Adrenal gland (tissue), 5 donors: ENCODE measurements at regions not wholly inside any gene's neighbourhood (a gene's known extent, or its start where the extent isn't known, plus 50 kb on each side); places are given as distances from the start of the nearest gene placed in this dataset.

Experiments used
- POLR2A ChIP-seq, 2 donors: fragments of 450-650 bp; IDR thresholded peaks; one replicate each; pipeline ENCODE4 v1.6.1; 2017; ENCODE audit warnings: antibody characterized with exemption in 2 of 2, mild to moderate bottlenecking in 2 of 2, moderate library complexity in 1 of 2
- TF ChIP-seq, protein P1 (sequence below), 6 experiments: fragments of 450-650 bp in 4 of 6; fragments of 200-600 bp in 2 of 6; sonication (generic) in 1 of 6; IDR thresholded peaks; 1 replicate in 5 of 6; 2 replicates in 1 of 6; pipeline versions ENCODE4 v1.5.1 to v1.8.0; 2016 to 2021; ENCODE audit warnings: antibody characterized with exemption in 6 of 6, mild to moderate bottlenecking in 2 of 6, moderate library complexity in 1 of 6
- donor health status: DM: no; HTN: no; CAD: no.

DNA sequence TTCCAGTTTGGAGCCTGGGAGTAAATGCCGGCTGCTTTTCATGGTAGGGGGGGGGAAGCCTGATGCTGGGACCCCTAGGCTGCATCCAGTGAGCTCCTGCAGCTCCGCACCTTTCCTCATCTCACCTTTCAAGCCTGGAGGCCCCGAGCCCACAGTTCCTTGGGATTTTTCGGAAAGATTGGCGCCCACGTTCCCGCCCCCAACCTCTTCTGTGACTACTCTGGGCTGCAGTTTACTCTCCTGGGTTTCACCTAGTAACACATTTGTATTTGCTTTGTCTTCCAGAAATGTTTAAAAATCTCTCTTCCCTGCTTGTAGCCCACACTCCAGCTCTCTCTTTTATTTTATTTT is 51.9 kb upstream of the SPATA13 start:
- TF ChIP-seq, protein P1, sequence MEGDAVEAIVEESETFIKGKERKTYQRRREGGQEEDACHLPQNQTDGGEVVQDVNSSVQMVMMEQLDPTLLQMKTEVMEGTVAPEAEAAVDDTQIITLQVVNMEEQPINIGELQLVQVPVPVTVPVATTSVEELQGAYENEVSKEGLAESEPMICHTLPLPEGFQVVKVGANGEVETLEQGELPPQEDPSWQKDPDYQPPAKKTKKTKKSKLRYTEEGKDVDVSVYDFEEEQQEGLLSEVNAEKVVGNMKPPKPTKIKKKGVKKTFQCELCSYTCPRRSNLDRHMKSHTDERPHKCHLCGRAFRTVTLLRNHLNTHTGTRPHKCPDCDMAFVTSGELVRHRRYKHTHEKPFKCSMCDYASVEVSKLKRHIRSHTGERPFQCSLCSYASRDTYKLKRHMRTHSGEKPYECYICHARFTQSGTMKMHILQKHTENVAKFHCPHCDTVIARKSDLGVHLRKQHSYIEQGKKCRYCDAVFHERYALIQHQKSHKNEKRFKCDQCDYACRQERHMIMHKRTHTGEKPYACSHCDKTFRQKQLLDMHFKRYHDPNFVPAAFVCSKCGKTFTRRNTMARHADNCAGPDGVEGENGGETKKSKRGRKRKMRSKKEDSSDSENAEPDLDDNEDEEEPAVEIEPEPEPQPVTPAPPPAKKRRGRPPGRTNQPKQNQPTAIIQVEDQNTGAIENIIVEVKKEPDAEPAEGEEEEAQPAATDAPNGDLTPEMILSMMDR (IDR thresholded peaks at IDR 0.05), result no peak
- TF ChIP-seq POLR2A (IDR thresholded peaks at IDR 0.05), result no peak
